Spleen (tissue), 7 donors: ENCODE measurements at regions not wholly inside any gene's neighbourhood (a gene's known extent, or its start where the extent isn't known, plus 50 kb on each side); places are given as distances from the start of the nearest gene placed in this dataset.

Experiments used
- CTCF ChIP-seq, 11 experiments: fragments of 200-600 bp in 7 of 11; fragments of 450-650 bp in 4 of 11; sonication (generic) in 4 of 11; IDR thresholded peaks in 8 of 11; conservative IDR thresholded peaks in 3 of 11; 1 replicate in 7 of 11; 2 replicates in 4 of 11; pipeline versions ENCODE4 v1.4.0 to v1.8.0; 2016 to 2021; ENCODE audit warnings: antibody characterized with exemption in 11 of 11, inconsistent platforms in 4 of 11, mild to moderate bottlenecking in 1 of 11
- POLR2AphosphoS5 ChIP-seq, 3 donors: sonication (generic); formaldehyde crosslinking; IDR thresholded peaks; one replicate each; pipeline ENCODE4 v1.5.1; 2017; ENCODE audit warnings: antibody characterized with exemption in 3 of 3
- donor health status: DM: no; HTN: no; CAD: no; lungs with moderate emphysema.
- donor health status: DM: no; HTN: no; CAD: no.
- donor health status: DM: no; HTN: no; CAD: no.

- TF ChIP-seq CTCF (IDR thresholded peaks at IDR 0.05 in 8 of 11, conservative IDR thresholded peaks at IDR 0.05 in 3 of 11), result no peak
- no peak for TF ChIP-seq POLR2AphosphoS5 (IDR thresholded peaks at IDR 0.05)
These were observed 1890.9 kb downstream of the PCDH9 start for GRCh38 chr13:65339241-65339640.
